HG02642 (cell line): ENCODE measurements at regions not wholly inside any gene's neighbourhood (a gene's known extent, or its start where the extent isn't known, plus 50 kb on each side); places are given as distances from the start of the nearest gene placed in this dataset.
"Not testable (repeated sequence)": the region's sequence is repeated elsewhere in the genome, so short reads cannot be mapped to it uniquely, and the experiment has no call there.

Experiments
- ATAC-seq: cut with Tn5 transposase; IDR thresholded peaks from one replicate; pipeline ENCODE4 v1.9.1; 2021; ENCODE audit warnings: mild to moderate bottlenecking; ENCODE audit not compliant: unreplicated experiment, poor library complexity

DNA sequence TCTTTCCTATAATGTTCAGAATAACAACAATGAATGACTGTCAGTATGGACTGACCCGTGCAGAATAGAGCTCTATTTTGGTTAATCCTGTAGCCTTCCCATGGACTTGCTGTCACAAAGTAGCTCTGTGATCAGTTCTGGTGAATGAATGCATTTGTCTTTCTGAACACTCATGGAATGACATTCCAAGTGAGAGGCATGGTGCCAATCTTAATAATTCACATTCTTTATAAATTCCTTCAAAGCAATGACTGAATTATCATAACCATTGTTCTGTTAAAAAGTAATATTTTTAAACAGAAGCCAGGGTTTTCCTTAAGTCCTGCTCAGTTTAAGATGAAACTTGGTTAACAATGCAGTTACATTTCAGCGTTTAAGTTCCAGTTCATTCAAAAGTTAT is 360.5 kb downstream of the ICE1 start:
- ATAC-seq, result no peak

DNA sequence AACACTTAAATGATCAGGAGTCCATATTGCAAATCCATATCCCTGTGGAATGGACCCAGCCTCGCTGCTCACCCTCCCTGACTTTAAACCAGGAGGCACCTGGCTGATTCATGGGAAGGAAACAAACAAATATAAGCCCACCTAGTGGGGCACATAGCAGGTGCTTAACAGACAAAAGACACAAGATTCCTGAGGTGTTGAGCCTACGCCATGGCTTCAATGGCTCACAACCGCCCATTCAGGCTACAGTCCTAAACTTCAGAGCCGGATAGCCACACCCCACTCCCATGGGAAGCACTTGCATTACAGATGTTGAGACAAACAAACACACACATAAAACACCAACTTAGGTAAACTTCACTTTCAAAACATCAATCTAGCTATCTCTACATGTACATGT is 359.9 kb downstream of the ICE1 start:
- no peak for ATAC-seq

GRCh38 chr5:5781335-5781734 is 358.9 kb downstream of the ICE1 start:
- no peak for ATAC-seq

- ATAC-seq, result no peak
Measured at GRCh38 chr5:5780253-5780652, 357.8 kb downstream of the ICE1 start.

- no peak for ATAC-seq
Measured at GRCh38 chr5:5777013-5777412, 354.5 kb downstream of the ICE1 start.

DNA sequence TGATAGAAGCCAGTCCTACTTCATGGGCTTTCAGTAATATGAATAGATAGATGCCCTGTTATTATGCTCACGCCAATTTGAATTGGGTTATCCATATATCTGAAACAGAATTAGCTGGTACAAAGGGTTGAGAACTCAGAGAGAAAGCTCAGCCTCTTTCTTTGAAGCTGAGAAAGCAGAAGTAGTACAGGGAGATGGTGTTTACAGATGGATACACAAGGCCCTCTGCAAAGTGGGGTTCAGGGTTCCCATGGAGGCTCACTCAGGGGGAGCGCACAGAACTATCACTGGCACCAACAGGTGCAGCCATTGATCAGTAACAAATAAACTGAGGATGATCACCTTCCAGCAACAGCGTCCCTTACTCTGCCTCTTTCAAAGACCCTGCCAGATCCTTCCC is 349.7 kb downstream of the ICE1 start:
- no peak for ATAC-seq

- no peak for ATAC-seq
Measured at GRCh38 chr5:5770825-5771224, 348.3 kb downstream of the ICE1 start.

- no peak for ATAC-seq
Measured at GRCh38 chr5:5767286-5767928, 344.9 kb downstream of the ICE1 start.

GRCh38 chr5:5765066-5765850 is 342.8 kb downstream of the ICE1 start:
- ATAC-seq, result no peak

GRCh38 chr5:5764246-5764645 is 341.8 kb downstream of the ICE1 start:
- ATAC-seq, result no peak

GRCh38 chr5:5756762-5757161 is 334.3 kb downstream of the ICE1 start:
- ATAC-seq, result no peak

DNA sequence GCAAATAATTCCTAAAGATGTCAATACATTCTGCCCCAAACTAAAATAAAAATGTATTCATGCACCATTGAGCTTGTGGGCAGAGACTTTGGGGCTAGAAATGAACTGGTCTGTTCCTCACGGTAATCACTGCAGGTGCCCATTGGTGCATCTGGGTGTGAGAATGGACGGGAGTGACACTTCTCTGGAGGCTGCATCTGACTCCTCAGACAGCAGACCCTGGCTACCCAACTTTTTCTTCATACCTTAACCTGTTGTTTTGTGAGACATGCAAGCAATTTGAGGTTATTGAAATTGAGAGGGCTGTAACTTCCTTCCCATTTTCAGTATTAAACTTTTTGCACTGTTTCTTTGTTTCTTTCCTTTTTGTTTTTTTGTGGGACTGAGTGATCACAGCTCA is 333.4 kb downstream of the ICE1 start:
- peak; percentile 43 for ATAC-seq

DNA sequence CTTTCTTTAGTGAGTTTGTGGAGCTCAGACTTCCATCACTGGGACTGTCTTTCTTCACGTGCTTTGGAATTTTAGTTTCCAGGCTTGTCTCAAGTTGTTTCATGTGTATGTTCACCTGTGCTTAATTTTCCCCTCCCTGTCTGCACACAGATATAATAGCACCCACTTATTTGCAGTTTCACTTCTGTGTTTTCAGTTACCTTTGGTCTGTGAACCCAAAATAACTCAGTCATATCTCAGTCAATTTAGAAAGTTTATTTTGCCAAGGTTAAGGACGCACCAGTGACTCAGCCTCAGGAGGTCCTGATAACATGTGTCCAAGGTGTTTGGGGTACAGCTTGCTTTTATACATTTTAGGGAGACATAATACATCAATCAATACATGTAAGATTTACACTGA is 330.4 kb downstream of the ICE1 start:
- ATAC-seq, result peak; percentile 65

DNA sequence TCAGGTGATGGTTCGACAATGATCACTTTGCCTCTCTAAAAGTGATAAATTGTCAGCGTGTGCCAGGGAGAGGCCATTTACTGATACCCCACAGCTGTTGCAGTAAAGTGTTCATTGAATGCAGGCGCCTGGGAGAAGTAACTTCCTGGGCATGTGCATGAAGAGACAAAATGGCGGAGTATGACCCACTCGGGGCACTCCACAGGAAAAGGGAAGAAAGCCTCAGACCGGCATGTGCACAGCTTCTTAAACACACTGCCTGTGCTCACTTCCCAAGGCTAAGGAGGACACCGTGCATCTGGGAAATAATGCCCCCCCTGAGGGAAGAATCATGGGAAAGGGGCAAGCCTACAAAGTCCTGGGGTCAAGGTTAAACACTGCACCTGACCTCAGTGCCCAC is 329.5 kb downstream of the ICE1 start:
- peak; percentile 34 for ATAC-seq

DNA sequence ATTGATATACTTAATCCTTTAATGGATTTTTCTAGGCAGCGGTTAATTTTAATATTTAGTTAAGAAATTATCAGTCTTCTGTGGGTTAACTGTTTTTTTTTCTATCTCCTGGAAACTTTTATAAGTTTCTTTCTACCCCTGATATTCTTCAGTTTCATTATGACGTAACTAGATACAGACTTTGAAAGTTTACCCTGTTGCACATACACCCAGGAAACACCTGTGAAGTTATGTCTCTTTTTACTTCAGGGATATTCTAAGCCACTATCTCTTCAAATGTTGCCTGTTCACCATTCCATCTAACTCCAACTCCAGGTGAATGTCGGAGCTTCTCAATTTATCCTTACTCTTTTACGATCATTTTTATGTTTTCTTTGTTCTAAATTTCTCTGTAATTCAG is 329.0 kb downstream of the ICE1 start:
- ATAC-seq, result peak; percentile 45

DNA sequence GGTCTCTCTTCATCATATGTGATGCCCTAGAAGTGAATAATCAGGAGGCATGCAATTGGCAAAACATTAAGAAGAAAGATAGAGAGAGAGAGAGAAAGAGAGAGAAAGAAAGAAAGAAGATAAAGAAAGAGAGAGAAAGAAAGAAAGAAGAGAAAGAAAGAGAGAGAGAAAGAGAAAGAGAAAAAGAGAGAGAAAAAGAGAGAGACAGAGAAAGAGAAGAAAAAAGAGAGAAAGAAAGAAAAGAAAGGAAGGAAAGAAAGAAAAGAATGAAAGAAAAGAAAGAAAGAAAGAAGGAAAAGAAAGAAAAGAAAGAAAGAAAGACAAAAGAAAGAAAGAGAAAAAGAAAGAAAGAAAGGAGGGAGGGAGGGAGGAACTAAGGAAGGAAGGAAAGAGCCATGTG is 318.9 kb downstream of the ICE1 start:
- ATAC-seq, result no peak

- peak; percentile 29 for ATAC-seq
Measured at GRCh38 chr5:5739490-5739945, 317.0 kb downstream of the ICE1 start.

DNA sequence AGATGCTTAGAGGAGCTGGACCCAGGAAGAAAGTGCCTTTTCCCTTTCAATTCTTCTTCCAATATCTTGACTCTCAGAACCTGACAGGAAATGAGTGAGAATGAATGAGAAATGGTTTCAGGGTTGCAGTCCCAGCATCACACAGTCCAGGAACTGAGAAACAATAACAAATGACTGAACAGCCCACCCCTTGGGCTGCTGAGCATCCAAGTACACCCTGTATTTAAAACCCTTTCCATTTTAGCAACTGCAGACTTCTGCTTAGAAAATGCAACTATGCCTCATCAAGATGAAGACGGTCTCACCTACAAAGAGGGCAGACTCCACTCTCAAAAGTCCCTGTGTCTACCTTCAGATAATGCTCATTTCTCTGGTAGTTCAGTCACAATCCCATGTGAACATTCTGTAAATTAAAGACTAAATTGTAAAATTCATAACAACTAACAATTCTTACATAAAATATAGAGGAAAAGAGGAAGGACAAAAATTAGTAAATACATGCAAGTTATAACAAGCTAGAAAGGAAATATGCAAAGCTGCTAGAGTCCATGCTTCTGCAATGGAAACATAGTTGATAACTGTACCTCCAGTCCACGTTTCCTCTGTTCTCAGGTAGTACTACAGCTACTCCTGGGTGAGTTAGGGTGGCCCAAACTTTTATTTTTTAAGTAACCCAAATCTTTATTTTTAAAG is 316.5 kb downstream of the ICE1 start:
- peak; percentile 90 for ATAC-seq

- no peak for ATAC-seq
Measured at GRCh38 chr5:5736007-5736406, 313.5 kb downstream of the ICE1 start.

- not testable (repeated sequence) for ATAC-seq
Measured at GRCh38 chr5:5733058-5733457, 310.6 kb downstream of the ICE1 start.

GRCh38 chr5:5726401-5726800 is 303.9 kb downstream of the ICE1 start:
- ATAC-seq, result no peak
